Peyer's patch (tissue), 4 donors: ENCODE measurements at regions not wholly inside any gene's neighbourhood (a gene's known extent, or its start where the extent isn't known, plus 50 kb on each side); places are given as distances from the start of the nearest gene placed in this dataset.
A peak's percentile ranks its signal among the peaks of the same experiment; 100 is the strongest.
"Not testable (repeated sequence)": the region's sequence is repeated elsewhere in the genome, so short reads cannot be mapped to it uniquely, and the experiment has no call there.

ENCODE experiments used
- DNase-seq, 3 donors: peaks; one replicate each; pipeline ENCODE4 v3.0.0-alpha.2; 2017 to 2019
- H3K27ac ChIP-seq, 4 donors: fragments of 200-600 bp; sonication (generic); one replicate each; pipeline ENCODE4 v1.5.1; 2016 to 2019
- H3K27me3 ChIP-seq, 2 donors: fragments of 200-600 bp; sonication (generic); one replicate each; pipeline ENCODE4 v1.5.1; 2019
- H3K36me3 ChIP-seq, 3 donors: fragments of 200-600 bp; sonication (generic); one replicate each; pipeline ENCODE4 v1.5.1; 2016 to 2019
- H3K4me1 ChIP-seq, 4 donors: fragments of 200-600 bp; sonication (generic); one replicate each; pipeline ENCODE4 v1.5.1; 2016 to 2019
- H3K4me3 ChIP-seq, 4 donors: fragments of 200-600 bp; sonication (generic); 1 replicate in 3 of 4; 2 replicates in 1 of 4; pipeline ENCODE4 v1.5.1; 2016 to 2019; ENCODE audit warnings: mild to moderate bottlenecking in 1 of 4
- H3K9me3 ChIP-seq, 4 donors: fragments of 200-600 bp; sonication (generic); one replicate each; pipeline ENCODE4 v1.5.1; 2016 to 2019; ENCODE audit warnings: mild to moderate bottlenecking in 1 of 4
- POLR2A ChIP-seq, 2 donors: fragments of 450-650 bp; IDR thresholded peaks; one replicate each; pipeline ENCODE4 v1.5.1; 2017; ENCODE audit warnings: antibody characterized with exemption in 2 of 2, mild to moderate bottlenecking in 2 of 2, moderate library complexity in 2 of 2
- TF ChIP-seq, protein P1 (sequence below), 6 experiments: fragments of 450-650 bp in 4 of 6; fragments of 200-600 bp in 2 of 6; sonication (generic) in 1 of 6; IDR thresholded peaks; one replicate each; pipeline ENCODE4 v1.5.1; 2017 to 2019; ENCODE audit warnings: antibody characterized with exemption in 6 of 6, mild to moderate bottlenecking in 3 of 6, moderate library complexity in 1 of 6

DNA sequence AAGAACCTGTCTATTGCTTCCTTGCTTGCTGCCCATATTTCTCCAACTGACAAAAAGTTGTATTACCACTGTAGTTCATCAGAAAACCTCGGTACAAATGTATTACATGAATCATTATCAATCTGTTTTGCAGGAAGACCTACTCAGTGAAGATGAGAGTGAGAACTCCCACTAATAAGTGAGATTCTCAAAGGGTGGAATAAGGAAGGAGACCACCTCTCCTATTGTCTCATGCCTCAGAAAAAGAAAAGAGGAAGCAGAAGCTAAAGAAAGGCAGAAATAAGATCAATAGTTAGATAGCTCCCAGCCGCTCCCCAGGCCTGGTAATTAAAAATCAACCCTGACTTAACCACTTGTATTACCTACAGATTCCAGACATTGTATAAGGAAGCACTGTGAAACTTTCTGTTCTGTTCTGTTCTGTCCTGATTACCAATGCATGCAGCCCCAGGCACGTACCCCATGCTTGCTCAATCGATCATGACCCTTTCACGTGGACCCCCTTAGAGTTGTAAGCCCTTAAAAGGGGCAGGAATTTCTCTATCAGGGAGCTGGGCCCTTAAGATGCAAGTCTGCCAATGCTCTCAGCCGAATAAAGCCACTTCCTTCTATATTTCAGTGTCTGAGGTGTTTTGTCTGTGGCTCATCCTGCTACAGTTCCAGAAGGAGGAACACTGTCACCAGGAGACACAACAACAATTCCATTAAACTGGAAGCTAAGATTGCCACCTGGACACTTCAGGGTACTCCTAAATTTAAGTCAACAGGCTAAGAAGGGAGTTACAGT lies 152.5 kb upstream of the COX7C start:
- no peak overlapping the region for H3K27ac ChIP-seq
- TF ChIP-seq, protein P1, sequence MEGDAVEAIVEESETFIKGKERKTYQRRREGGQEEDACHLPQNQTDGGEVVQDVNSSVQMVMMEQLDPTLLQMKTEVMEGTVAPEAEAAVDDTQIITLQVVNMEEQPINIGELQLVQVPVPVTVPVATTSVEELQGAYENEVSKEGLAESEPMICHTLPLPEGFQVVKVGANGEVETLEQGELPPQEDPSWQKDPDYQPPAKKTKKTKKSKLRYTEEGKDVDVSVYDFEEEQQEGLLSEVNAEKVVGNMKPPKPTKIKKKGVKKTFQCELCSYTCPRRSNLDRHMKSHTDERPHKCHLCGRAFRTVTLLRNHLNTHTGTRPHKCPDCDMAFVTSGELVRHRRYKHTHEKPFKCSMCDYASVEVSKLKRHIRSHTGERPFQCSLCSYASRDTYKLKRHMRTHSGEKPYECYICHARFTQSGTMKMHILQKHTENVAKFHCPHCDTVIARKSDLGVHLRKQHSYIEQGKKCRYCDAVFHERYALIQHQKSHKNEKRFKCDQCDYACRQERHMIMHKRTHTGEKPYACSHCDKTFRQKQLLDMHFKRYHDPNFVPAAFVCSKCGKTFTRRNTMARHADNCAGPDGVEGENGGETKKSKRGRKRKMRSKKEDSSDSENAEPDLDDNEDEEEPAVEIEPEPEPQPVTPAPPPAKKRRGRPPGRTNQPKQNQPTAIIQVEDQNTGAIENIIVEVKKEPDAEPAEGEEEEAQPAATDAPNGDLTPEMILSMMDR (IDR thresholded peaks at IDR 0.05) = no peak
- no peak for TF ChIP-seq POLR2A (IDR thresholded peaks at IDR 0.05)
- H3K27me3 ChIP-seq = no peaks in the 10 kb centered on the region
- H3K9me3 ChIP-seq = peaks cover 0 to 15% (median 0%) of the 10 kb centered on the region in 4 donors
- H3K36me3 ChIP-seq = no peaks in the 10 kb centered on the region
- no peak for DNase-seq
- H3K4me3 ChIP-seq = no peak overlapping the region
- peaks cover 0 to 14% (median 0%) of the 10 kb centered on the region in 4 donors for H3K4me1 ChIP-seq

GRCh38 chr5:86466721-86467120 lies 151.0 kb upstream of the COX7C start:
- H3K4me3 ChIP-seq, DNase-seq, H3K27me3 ChIP-seq, H3K27ac ChIP-seq, H3K36me3 ChIP-seq, H3K4me1 ChIP-seq: not testable (repeated sequence)
- H3K9me3 ChIP-seq = peaks cover 0 to 15% (median 0%) of the 10 kb centered on the region in 4 donors

DNA sequence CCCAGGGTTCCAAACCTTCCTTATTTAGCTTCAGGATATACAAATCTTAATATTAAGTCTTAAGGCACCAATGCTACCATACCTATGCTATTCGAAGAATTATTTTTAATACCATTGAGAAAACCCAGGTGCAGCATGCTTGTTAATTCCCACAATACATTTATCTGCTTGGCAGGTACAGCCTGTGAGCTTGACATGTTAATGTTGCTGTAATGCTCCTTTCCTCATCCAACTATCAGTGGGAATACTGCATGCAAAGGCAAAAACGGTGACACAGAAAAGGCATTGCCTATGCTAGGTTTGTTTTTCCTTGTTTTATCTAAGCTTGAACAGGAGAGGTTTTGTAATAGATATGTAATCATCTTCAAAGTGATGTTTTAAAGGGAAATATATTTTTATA lies 135.7 kb upstream of the COX7C start:
- no peaks in the 10 kb centered on the region for H3K9me3 ChIP-seq
- no peak for DNase-seq
- H3K36me3 ChIP-seq = no peaks in the 10 kb centered on the region
- no peaks in the 10 kb centered on the region for H3K27me3 ChIP-seq
- H3K27ac ChIP-seq = no peak overlapping the region
- no peak overlapping the region for H3K4me3 ChIP-seq
- H3K4me1 ChIP-seq = no peaks in the 10 kb centered on the region
- TF ChIP-seq, protein P1 (IDR thresholded peaks at IDR 0.05) = no peak
- TF ChIP-seq POLR2A (IDR thresholded peaks at IDR 0.05) = no peak

DNA sequence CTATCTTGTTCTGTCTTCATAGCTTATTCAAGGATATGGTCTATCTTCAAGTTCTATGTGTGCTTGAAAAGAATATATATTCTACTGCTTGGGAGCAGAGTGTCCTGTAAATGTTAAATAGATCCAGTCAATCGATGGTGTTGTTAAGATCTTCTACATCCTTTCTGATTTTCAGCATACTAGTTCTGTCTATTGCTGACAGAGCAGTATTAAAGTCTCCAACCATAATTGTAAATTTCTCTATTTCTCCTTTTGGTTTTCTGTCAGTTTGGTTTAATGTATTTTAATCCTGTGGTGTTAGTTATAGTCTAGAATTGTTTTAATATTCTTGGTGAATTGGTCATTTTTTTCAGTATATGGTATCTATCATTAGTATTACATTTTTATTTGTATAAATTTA lies 124.0 kb upstream of the COX7C start:
- Histone ChIP-seq H3K27me3 (no peaks in the 10 kb centered on the region), H3K27ac (no peak overlapping the region), H3K4me1 (no peaks in the 10 kb centered on the region), H3K4me3 (no peak overlapping the region), H3K36me3 (no peaks in the 10 kb centered on the region), H3K9me3 (no peaks in the 10 kb centered on the region)
- TF ChIP-seq POLR2A (IDR thresholded peaks at IDR 0.05) = no peak
- TF ChIP-seq, protein P1 (IDR thresholded peaks at IDR 0.05) = no peak
- DNase-seq = no peak

GRCh38 chr5:86500947-86501346 lies 116.8 kb upstream of the COX7C start:
- no peaks in the 10 kb centered on the region for H3K9me3 ChIP-seq
- no peaks in the 10 kb centered on the region for H3K36me3 ChIP-seq
- no peak overlapping the region for H3K27ac ChIP-seq
- DNase-seq = peak in 1 of 3 donors; percentile 47
- no peak overlapping the region for H3K4me3 ChIP-seq
- TF ChIP-seq, protein P1 (IDR thresholded peaks at IDR 0.05) = peak in 4 of 6 experiments; percentile 13 to 67 (median 54)
- TF ChIP-seq POLR2A (IDR thresholded peaks at IDR 0.05) = no peak
- H3K27me3 ChIP-seq = no peaks in the 10 kb centered on the region
- no peaks in the 10 kb centered on the region for H3K4me1 ChIP-seq

DNA sequence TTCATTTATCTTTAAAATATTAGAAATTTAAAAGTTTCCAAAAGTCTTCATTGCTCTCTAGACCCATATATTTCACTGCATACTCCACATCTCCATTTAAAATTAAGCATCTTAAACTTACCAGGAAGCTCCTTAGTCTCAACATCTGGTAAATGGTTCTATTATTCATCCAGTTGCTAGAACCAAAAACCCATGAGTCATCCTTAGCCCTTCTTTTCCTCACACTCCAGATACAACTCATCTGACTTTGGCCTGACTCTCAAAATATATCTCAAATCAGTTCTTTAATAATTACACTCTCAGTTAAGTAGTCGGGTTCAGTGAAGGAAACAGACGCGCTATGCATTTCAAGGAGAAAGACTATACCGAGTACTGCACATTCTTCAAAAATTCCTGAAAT lies 110.2 kb upstream of the COX7C start:
- no peaks in the 10 kb centered on the region for H3K9me3 ChIP-seq
- no peak overlapping the region for H3K27ac ChIP-seq
- no peak overlapping the region for H3K4me3 ChIP-seq
- DNase-seq = no peak
- no peaks in the 10 kb centered on the region for H3K4me1 ChIP-seq
- TF ChIP-seq, protein P1 (IDR thresholded peaks at IDR 0.05) = no peak
- no peak for TF ChIP-seq POLR2A (IDR thresholded peaks at IDR 0.05)
- H3K36me3 ChIP-seq = no peaks in the 10 kb centered on the region
- no peaks in the 10 kb centered on the region for H3K27me3 ChIP-seq

- not testable (repeated sequence) for H3K36me3 ChIP-seq, H3K4me3 ChIP-seq, DNase-seq, H3K4me1 ChIP-seq, H3K27me3 ChIP-seq, H3K9me3 ChIP-seq, H3K27ac ChIP-seq
Observed at GRCh38 chr5:86510330-86510915, 107.3 kb upstream of the COX7C start.
